ENCODE measurements at regions not wholly inside any gene's neighbourhood (a gene's known extent, or its start where the extent isn't known, plus 50 kb on each side); places are given as distances from the start of the nearest gene placed in this dataset.

DNA sequence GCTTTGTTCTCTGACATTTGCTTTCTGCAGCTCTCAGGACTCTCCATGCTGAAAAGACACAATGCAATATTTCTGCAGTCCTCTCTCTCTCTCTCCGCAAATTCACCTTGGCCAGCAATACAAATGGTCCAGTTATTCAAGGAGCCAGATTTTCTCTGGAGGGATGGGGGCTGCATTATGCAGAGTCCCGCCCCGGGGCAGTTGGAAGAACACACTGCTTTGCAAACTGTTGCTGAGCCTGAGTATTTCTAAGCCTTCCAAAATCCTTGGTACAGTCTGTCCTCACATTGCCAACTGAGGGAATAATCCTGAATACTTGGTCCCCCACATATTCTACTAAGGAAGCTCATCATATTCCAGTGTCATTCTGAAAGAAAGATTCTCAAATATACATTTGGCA lies 94.3 kb upstream of the ZC3H12C start:
- no peak overlapping the region for H3K27ac Mint-ChIP-seq
- no peaks in the 10 kb centered on the region for H3K27me3 Mint-ChIP-seq (ENCODE audit: low read depth, poor library complexity)
- TF ChIP-seq, protein P1, sequence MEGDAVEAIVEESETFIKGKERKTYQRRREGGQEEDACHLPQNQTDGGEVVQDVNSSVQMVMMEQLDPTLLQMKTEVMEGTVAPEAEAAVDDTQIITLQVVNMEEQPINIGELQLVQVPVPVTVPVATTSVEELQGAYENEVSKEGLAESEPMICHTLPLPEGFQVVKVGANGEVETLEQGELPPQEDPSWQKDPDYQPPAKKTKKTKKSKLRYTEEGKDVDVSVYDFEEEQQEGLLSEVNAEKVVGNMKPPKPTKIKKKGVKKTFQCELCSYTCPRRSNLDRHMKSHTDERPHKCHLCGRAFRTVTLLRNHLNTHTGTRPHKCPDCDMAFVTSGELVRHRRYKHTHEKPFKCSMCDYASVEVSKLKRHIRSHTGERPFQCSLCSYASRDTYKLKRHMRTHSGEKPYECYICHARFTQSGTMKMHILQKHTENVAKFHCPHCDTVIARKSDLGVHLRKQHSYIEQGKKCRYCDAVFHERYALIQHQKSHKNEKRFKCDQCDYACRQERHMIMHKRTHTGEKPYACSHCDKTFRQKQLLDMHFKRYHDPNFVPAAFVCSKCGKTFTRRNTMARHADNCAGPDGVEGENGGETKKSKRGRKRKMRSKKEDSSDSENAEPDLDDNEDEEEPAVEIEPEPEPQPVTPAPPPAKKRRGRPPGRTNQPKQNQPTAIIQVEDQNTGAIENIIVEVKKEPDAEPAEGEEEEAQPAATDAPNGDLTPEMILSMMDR (IDR thresholded peaks at IDR 0.05) = no peak
- no peaks in the 10 kb centered on the region for H3K9me3 Mint-ChIP-seq
- no peaks in the 10 kb centered on the region for H3K36me3 Mint-ChIP-seq (ENCODE audit: low read depth)
- no peak for DNase-seq
- peaks cover 8% of the 10 kb centered on the region for H3K4me1 Mint-ChIP-seq
- no peak overlapping the region for H3K4me3 Mint-ChIP-seq

- Mint-ChIP-seq H3K27me3 (ENCODE audit: low read depth, poor library complexity) (no peaks in the 10 kb centered on the region), H3K4me1 (peaks cover 8% of the 10 kb centered on the region), H3K27ac (no peak overlapping the region), H3K4me3 (no peak overlapping the region), H3K9me3 (peaks cover 8% of the 10 kb centered on the region), H3K36me3 (ENCODE audit: low read depth) (no peaks in the 10 kb centered on the region)
- no peak for DNase-seq
- TF ChIP-seq, protein P1 (IDR thresholded peaks at IDR 0.05) = no peak
Measured at GRCh38 chr11:110000031-110000502, 93.1 kb upstream of the ZC3H12C start.

- Mint-ChIP-seq H3K27ac (no peak overlapping the region), H3K36me3 (ENCODE audit: low read depth) (no peaks in the 10 kb centered on the region), H3K4me1 (peaks cover 8% of the 10 kb centered on the region), H3K4me3 (no peak overlapping the region), H3K9me3 (peaks cover 12% of the 10 kb centered on the region), H3K27me3 (ENCODE audit: low read depth, poor library complexity) (no peaks in the 10 kb centered on the region)
- TF ChIP-seq, protein P1 (IDR thresholded peaks at IDR 0.05) = no peak
- DNase-seq = no peak
Measured at GRCh38 chr11:110000850-110001249, 92.3 kb upstream of the ZC3H12C start.

DNA sequence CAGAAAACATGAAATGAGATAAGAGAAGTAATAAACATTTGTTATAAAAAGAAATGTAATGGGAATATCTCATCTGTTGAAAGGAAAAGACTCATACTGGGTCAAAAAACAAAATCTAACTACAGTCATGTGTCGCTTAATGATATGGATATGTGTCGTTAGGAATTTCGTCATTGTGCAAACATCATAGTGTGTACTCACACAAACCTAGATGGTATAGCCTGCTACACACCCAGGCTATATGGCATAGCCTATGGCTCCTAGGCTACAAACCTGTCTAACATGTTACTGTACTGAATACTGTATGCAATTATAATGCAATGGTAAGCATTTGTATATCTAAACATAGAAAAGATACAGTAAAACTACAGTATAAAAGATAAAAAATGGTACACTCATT lies 89.8 kb upstream of the ZC3H12C start:
- no peak overlapping the region for H3K4me3 Mint-ChIP-seq
- no peak for DNase-seq
- peaks cover 8% of the 10 kb centered on the region for H3K4me1 Mint-ChIP-seq
- no peaks in the 10 kb centered on the region for H3K27me3 Mint-ChIP-seq (ENCODE audit: low read depth, poor library complexity)
- peaks cover 12% of the 10 kb centered on the region for H3K9me3 Mint-ChIP-seq
- H3K36me3 Mint-ChIP-seq (ENCODE audit: low read depth) = no peaks in the 10 kb centered on the region
- TF ChIP-seq, protein P1 (IDR thresholded peaks at IDR 0.05) = no peak
- H3K27ac Mint-ChIP-seq = no peak overlapping the region

DNA sequence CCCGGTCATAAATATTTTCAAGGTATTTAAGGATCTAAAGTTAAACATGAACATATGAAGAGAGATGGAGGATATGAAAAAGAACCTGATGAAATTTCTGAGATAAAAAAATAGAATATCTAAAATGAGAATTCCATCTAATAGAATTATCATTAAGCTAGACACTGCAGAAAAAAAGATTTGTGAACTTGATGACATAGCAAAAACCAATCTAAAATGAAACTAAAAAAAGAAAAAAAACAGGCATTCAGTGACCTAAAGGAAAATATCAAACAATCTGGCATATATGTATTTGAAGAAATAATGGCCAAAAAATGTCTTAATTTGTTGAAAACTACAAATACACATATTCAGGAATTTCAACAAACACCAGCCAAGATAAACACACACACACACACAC lies 81.6 kb upstream of the ZC3H12C start:
- Mint-ChIP-seq H3K4me3 (no peak overlapping the region), H3K27me3 (ENCODE audit: low read depth, poor library complexity) (peaks cover 2% of the 10 kb centered on the region), H3K27ac (peak overlapping the region; percentile 26), H3K4me1 (no peaks in the 10 kb centered on the region), H3K9me3 (peaks cover 34% of the 10 kb centered on the region), H3K36me3 (ENCODE audit: low read depth) (peaks cover 19% of the 10 kb centered on the region)
- TF ChIP-seq, protein P1 (IDR thresholded peaks at IDR 0.05) = no peak
- DNase-seq = no peak

- H3K9me3 Mint-ChIP-seq = peaks cover 26% of the 10 kb centered on the region
- DNase-seq = no peak
- H3K36me3 Mint-ChIP-seq (ENCODE audit: low read depth) = peaks cover 13% of the 10 kb centered on the region
- H3K27ac Mint-ChIP-seq = no peak overlapping the region
- H3K27me3 Mint-ChIP-seq (ENCODE audit: low read depth, poor library complexity) = peaks cover 2% of the 10 kb centered on the region
- TF ChIP-seq, protein P1 (IDR thresholded peaks at IDR 0.05) = no peak
- no peak overlapping the region for H3K4me3 Mint-ChIP-seq
- no peaks in the 10 kb centered on the region for H3K4me1 Mint-ChIP-seq
Measured at GRCh38 chr11:110015695-110016094, 77.5 kb upstream of the ZC3H12C start.
